HG03432 (cell line): ENCODE measurements at regions not wholly inside any gene's neighbourhood (a gene's known extent, or its start where the extent isn't known, plus 50 kb on each side); places are given as distances from the start of the nearest gene placed in this dataset.

Experiments
- ATAC-seq: cut with Tn5 transposase; IDR thresholded peaks from one replicate; pipeline ENCODE4 v1.9.1; 2021; ENCODE audit warnings: mild to moderate bottlenecking, moderate library complexity; ENCODE audit not compliant: unreplicated experiment

DNA sequence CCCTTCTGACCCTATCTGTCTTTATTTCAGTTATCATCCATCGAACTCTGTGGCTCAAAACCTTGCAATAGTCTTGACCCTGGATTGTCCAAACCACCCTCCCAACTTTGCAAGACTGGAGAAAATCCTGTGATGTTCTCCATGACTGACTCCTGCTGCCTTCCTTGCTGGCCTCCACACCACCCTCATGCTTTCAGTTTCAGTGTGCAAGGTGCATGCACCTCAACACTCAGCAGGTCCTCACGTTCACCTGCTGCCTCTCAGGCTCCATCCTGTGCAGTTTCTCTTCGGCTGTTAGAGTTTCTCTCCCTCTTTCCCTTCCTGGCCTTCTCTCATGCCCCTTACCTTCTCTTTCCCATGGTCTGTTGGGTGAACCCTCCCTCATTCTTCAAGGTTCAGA is 59.4 kb upstream of the ASIC2 start:
- ATAC-seq = no peak

DNA sequence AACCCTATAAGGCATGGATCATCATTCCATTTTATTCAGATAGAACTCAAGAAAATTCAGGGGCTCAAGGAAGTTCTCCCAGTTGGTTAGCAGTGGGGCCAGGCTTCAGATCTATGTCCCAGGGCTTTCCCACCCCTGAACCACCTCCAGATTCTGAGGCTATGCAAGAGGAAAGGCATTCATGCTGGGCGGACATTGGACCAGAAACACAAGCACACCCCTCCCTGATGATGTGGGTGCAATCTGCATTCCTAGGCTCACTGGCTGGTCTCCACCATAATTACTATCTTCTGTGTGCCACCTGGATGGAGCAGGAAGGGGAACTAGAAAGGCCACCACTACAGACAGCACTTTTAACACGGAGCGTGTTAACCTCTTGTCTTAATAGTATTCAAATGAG is 63.2 kb upstream of the ASIC2 start:
- no peak for ATAC-seq

DNA sequence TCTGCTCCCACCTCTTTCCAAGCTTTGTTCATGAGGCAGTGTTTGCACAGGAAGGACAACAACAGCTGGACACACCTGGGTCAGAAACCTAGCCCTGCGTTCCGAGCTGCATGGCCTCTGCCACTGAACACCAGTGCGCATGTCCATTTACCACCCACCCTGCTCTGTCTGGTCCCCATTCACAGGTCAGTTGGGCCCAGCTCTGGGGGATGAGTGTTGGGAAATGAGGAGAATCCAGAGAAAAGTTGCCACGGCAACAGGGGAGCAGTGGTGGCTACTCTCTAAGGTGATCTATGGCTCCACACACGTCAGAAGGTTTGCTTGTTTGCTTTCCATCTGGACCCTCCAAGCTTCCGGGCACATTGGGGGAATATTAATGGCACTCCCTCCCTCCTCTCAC is 70.4 kb upstream of the ASIC2 start:
- ATAC-seq = no peak

DNA sequence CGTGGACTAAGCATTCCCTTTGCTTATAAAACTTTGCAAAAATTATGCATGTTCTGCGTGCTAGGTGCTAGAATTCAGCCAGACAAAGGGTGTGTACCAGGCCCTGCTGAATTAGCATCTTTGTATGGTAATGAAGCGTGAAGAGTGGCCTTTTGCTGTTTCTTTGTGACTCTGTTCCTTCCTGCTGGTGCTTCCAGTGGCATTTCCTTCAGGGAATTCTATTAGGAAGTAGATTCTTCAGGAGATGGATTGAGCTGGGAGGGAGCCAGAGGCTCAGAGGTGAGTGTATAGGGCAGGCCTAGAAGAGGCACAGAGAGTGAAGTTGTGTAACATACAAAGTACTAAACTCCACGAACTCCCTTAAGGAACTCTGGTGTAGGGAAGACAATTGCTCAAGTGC is 73.9 kb upstream of the ASIC2 start:
- ATAC-seq = no peak

DNA sequence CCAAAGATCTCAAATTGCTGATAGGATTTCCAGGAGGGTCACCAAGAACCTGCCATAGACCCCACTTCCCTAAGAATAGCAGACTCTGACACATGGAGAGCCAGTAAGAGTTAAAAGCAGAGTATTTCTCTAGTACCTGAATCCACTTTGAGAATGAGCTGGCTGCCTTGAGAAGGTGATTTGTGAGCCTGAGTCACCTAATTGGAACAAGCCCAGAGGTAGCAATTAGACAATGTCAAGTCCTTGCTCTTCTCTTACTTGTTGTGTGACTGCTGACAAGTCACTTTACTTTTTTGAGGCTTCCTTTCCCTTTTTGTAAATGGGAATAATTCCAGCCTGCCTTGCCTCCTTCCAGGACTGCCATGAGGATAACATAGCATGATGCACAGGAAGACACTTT is 76.1 kb upstream of the ASIC2 start:
- no peak for ATAC-seq

DNA sequence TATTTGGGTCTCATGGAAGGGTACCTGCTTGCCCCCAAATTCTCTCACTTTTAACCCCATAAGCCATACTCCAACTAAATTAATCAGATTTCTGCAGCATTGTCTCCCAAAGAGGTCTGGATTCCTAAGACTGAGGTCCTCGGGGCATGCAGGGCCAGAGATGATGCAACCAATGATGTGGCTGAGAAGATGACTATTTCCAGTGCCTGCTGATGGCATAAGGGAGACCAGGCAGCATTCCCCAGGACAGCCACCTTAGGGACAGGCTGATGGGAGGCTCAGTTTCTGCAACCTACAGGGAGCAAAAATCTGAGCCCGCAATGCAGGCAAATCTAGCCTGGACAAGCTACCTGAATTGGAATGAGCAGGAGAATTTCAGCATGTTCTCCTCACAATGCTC is 76.8 kb upstream of the ASIC2 start:
- no peak for ATAC-seq

DNA sequence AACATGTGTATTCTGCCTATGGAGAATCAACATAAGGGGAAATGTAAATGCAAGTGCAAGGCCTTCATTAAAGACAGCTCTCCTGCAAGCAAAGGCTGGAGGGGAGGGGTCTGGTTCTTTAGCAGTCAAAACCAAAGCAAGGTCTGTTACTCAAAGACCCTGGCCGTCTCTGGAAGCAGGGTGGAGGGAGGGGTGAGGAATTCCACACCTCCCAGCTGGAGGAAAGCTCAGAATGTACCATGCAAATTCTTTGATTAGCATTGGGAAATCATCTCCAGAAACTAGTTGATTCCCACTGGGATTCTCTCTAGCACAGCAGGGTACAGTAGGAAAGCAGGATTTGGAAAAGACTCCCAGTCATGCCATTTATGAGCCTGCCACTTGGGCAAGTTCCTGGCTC is 77.3 kb upstream of the ASIC2 start:
- ATAC-seq = no peak

DNA sequence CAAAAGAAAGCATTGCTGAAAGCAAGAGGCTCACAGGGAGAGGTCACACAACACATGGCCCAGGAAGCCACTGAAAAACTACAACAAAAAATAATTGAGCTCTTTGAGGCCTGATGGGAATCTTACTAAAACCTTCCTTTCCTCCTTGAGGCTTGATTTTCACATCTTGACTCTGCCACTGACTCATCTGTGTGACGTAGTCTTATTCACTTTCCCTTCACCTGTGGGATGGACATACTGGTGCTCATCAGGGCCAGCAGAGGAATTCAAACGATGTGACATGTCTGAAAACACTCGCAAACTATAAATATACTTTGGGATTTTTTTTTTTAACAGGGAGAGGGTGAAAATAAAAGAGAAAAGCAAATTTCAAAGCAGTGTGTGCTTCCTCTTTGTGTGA is 78.3 kb upstream of the ASIC2 start:
- ATAC-seq = no peak

DNA sequence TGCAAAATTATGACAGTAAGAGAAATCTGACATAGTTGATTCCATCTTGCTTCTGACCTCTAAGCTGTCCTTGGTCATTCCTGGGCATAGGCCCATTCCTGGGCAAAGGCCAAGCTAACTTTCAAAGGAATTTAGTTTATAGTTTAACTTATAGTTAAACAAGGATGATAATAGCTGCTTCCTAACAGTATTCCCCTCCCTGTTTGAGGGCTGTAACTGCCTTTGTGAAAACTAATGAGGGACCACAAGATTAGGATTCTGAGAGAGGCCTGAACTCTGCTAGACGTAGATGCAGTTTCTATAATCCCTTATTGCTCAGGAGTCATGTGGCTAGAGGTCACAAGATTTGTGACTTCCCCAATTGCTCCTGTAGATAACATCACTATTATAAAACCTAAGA is 80.2 kb upstream of the ASIC2 start:
- ATAC-seq = no peak

DNA sequence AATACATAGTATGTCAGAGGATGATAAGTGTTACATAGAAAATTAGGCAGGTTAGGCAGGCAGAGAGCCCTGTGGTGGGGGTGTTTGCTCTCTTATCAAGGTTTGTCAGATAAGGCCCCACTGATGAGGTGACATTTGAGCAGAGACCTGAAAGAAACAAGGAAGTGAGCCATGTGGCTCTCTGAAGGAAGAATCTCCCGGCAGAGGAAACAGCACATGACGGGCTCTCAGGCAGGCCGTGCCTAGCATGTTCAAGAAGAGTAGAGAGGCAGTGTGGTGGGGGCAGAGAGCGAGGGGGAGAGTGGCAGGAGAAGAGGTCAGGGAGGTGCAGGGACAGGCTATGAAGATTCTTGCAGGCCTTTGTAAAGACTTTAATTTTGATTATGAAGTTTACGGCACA is 82.0 kb upstream of the ASIC2 start:
- ATAC-seq = no peak

DNA sequence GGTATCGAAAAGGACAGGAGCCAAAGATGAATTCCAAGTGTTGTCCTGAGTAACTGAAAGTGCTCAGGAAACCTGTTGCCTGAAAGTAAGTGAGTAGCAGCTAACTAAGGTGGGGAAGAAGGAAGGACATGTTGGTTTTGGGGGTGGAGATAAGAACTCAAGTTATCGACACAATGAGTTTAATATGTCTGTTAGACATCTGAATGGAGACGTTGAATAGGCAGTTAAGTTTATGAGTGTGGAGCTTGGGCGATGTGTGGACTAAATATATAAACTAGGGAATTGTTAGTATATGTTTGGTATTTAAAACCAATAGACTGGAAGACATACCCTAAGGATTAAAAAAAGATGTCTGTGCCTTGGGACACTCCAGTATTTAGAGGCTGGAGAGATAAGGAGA is 82.7 kb upstream of the ASIC2 start:
- ATAC-seq = no peak

DNA sequence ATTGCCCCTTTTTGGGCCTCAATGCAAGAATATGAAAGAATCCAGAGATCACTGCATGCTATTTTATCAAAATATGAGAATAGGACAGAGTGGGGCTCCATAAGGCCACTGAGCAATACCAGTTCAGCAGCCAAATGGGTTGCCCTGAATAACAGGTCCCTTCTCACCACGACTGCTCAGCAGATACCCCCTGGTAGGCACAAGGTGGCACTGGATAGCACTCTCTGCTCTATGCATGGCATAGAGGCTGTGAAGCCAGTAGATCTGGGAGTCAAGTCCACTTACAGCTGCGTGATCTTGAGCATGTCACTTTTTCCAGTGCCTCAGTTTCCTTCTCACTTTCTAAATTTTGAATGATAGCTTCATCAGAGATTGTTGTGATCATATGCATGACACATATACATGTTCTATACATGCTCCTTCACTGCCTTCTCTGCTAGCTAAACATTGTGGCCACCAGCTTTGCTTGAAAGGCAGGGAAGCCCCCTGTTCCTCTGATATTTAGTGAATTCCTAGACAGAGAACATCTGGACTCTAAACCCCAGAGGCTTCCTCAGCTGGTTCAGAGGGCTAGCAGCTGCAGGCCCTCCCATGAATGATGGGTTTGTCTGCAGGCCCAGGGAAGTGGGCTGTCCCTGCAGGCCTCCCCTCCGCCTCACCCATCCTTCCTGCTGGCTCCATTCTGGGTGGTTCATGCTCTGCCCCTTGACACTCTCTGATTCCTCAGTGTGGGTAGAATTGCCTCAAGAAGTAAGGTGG is 84.9 kb upstream of the ASIC2 start:
- no peak for ATAC-seq

DNA sequence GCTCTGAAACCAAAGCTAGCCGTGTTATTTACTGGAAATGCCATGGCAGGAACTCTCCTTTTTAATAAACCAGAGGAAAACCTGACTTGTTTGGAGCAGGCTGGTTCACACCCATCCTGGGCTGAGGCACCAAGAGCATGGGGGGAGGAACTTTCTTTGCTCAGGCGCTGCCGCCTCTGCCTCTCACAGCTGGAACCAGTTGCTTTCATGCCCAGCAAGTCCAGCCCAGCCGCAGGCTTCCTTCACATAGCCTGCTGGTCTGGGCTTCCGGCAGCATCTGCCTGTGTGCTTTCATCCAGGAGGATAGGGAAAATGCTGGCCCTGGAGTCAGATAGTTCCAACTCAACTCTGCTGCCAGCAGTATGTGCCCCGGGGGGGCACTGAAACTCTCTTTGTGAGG is 88.1 kb upstream of the ASIC2 start:
- ATAC-seq = no peak

DNA sequence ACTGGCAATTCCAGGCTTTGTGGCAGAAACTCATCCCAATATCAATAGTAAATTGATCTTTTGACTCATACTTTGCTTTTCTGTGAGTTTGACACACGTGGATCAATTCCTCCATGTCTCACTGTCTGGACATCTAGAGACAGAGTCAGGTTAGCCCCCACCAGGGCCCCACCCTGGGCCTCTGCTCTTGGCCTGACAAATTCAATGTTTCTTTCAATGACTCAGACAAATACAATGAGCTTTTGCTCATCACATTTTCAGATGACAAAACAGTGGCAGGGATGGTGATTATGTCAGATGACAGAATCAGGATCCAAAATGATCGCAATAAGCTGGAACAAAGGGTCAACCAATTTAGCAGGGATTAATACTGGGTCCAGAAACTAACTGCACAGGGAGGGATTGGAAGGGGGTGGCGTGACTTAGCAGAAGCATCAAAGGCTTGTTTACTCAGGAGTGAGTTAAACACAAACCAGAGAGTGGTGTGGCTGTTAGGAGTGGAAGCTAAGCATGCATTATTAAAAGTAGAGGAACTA is 90.5 kb upstream of the ASIC2 start:
- no peak for ATAC-seq

DNA sequence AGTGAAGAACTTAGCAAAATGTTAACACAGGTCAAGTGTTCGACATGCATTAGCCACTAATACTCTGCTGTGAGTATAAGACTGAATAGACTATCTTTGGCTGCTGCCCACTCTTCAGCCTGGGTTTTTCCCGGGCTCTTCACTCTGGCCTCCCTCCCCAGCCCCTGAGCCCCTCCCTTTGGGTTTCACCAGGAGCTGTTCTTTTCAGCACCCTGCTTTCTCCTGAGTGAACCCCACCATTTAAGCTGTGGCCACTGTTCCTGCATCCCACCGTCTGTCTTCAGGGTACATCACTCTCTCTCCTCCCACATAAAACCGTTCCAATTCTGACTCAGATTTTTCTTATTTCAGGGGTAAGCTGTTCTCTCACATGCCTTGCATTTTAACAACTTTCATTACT is 92.0 kb upstream of the ASIC2 start:
- no peak for ATAC-seq

DNA sequence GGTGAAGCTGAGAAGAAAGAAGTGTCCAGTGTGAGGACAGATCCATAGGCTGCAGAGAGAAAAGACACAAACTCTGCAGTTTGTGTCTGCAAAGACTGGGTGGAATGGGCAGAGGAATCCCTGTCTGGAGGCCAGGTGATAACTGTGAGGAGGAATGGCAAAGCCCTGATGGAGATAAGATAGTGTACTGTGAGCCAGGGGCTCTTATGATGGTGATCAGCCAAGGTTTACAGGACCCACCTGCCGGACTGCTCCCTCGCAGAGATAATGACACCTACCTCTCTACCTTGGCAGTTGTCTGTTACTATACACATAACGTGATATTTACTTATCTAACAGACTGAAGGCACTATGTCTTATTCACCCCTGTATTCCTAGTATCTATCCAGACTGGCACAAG is 92.6 kb upstream of the ASIC2 start:
- ATAC-seq = no peak

DNA sequence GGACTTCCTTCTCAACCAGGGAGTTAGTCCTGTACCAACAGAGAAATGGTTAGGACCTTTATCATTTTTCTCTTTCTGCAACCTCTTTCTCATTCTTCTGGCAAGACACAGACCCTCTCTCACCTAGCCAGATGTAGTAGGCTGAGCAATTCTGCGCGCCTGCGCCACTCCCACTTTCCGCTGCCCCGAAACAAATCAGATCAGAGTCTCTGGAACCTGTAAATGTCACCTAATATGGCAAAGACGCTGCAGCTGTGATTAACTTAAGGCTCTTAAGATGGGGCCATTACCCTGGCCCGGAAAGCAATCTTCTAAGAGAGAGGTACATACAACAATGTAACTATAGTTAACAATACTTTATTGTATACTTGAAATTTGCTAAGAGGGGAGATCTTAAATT is 94.3 kb upstream of the ASIC2 start:
- ATAC-seq = no peak

DNA sequence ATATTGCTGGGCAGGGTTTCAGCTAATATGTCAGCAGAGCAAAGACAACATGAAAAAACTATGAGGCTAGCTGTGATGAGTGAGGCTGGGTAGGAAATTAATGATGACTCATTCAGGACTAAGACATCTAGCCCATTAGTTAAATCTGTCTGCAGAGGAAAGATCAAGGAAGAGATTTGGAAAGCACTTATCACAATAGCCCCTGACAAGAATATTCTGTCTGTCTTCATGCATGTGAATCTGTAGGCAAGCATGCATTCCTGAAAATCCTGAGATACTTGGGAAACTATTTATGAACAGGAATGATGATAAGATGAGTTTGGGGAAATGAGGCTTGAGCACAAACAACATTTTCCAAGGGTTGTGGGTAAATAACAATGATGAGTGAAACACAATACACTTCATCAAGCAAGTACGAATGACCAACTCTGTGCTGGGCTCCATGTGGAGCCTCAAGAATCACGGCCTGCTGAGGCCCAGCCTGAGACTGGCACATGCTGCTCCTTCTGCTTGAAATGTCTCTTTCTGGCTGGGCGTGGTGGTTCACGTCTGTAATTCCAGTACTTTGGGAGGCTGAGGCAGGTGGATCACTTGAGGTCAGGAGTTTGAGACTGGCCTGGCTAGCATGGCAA is 96.5 kb upstream of the ASIC2 start:
- no peak for ATAC-seq

DNA sequence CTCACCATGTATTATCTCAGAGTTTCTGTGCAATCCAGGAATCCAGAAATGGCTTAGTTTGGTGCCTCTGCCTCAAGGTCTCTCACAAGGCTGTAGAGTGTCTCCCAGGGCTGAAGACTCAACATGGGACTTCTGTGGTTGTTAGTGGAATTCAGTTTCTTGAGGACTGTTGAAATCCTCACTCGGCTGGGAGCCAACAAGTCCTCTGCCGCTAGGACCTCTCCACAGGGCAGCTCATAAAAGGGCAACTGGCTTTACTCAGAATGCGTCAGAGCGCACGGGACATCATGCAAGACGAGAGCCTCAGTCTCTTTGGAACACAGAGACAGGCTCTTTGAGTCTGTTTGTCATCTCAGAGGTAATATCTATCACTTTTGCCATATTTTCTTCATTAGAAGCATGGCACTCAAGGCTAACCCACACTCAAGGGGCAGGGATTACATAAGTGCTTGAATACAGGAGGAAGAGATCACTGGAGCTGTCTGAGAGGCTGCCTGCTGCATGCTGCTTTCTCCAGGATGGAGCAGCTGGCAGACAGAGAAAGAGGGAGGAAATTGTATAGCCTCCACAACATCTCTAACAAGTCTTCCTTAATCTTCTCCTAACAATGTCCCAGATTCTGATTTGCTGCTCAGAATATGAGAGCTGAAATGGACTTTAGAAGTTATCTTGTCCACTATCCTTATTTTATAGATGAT is 97.5 kb upstream of the ASIC2 start:
- no peak for ATAC-seq

DNA sequence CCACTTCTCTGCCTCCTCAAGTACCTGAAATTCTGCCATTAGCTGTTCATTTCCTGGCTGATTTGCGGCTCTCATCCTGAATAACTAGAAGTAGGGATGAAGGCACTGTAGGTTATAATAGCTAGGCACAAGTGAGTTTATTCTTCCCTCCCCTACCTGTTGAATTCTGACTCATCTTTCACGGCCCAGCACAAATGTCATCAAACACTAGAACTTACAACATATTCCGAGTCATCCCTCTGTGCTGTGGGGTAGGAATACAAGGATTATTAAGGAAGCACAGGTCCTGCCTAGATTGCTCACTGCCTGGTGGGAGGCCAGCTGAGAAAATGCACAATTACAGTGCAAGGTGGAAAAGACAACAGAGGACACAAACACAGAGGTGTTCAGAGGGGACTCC is 103.7 kb upstream of the ASIC2 start:
- no peak for ATAC-seq

DNA sequence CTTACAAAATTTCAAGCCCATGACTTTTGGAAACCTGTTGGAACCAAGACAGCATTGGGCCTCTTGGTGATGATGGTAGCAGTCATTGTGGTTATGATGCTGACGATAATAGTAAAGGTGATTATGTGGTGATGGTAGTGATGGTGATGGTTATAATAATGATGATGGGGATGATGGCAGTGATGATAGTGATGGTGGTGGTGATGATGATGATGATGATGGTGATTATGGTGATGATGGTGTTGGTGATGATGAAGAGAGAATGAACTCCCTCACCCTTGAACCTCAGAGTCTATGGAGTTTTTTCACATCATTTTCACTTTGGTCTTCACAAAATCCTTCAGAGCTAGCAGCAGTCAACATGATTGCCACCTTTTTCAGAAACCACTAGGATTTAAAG is 105.3 kb upstream of the ASIC2 start:
- ATAC-seq = no peak

DNA sequence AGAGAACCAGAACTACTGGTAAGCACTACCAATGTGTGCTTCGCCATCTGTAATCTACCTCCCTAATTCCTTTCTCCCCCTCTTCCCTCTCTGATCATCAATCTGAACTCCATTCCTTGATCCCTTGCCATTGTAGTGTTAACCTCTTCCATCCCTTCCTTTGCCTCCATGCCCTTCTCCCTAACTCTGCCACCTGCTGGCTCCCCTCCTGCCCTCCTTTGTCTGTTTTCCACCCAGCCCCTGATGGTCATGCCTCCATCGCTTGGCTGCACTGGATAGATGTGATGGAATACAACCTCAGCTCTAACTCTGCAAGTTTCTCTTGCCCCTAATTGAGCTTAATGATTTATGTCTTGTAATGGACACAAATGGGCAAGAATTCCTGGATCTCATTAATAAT is 108.2 kb upstream of the ASIC2 start:
- ATAC-seq = no peak
